ENCODE measurements at regions not wholly inside any gene's neighbourhood (a gene's known extent, or its start where the extent isn't known, plus 50 kb on each side); places are given as distances from the start of the nearest gene placed in this dataset.
A peak's percentile ranks its signal among the peaks of the same experiment; 100 is the strongest.

GRCh38 chr13:105971312-105971711 is 564.1 kb downstream of the EFNB2 start:
- intact Hi-C loops (cut with DNase I), result no loop called here
- DNase-seq, result no peak

DNA sequence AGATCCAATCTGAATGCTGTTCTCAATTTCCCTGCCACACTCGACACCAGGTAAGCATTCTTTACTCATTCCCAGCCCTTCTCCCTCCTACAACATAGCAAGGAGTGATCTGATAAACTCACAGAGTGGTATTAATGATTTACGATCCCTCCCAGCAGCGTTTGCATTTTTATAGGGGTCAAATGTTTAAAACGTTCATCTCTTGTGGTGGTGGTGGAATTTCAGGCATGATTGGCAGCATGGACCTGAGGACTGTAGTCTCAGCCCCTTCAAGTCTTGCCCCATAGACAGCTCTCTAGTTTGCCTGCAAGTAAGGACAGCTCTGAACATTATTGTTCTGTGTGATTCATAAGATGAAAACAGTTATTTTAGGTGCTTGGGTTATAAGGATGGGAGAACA is 565.7 kb downstream of the EFNB2 start:
- intact Hi-C loops (cut with DNase I), result no loop called here
- no peak for DNase-seq

- DNase-seq, result no peak
- intact Hi-C loops (cut with DNase I), result no loop called here
Observed at GRCh38 chr13:105965910-105966309, 569.6 kb downstream of the EFNB2 start.

DNA sequence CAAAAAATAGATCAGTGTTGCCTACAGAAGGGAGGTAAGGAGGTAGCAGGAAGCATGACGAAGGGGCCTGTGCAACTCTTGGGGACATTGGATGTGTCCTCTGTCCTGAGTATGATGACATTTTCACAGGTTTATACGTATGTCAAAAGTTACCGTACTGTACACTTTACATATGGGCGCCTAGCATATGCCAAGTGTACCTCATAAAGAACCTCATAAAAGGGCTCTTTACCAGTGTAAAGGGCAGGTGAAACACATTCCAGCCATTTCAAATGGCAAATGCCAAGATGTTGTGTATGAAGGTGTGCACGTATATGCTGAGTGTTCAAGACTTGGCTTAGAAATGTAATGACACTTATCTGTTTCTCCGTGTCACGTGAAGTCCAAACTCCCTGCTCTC is 573.4 kb downstream of the EFNB2 start:
- no peak for DNase-seq
- intact Hi-C loops (cut with DNase I), result no loop called here

GRCh38 chr13:105961438-105961837 is 574.0 kb downstream of the EFNB2 start:
- intact Hi-C loops (cut with DNase I), result no loop called here
- DNase-seq, result no peak

GRCh38 chr13:105960326-105960725 is 575.1 kb downstream of the EFNB2 start:
- peak in 4 of 10 donors; percentile 12 to 84 (median 47) for DNase-seq
- intact Hi-C loops (cut with DNase I), result no loop called here

DNA sequence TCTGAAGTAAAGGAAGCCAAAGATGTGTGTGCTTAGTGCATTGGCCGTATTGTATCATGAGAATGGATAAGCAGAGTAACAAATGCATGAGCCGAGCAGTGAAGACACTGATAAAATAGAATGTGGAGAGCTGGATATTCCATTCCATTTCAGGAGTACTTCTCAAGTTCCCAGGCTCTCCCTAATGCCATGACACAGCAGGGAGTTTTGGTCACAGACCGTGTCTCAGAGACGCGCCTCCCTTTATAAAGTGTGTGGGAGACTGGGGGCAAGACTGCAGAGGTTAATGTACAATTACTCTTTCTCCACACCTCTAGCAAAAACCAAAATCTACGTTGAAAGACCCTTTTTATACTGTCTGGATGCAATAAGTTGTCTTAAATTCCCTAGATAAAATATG is 575.6 kb downstream of the EFNB2 start:
- DNase-seq, result no peak
- intact Hi-C loops (cut with DNase I), result no loop called here

DNA sequence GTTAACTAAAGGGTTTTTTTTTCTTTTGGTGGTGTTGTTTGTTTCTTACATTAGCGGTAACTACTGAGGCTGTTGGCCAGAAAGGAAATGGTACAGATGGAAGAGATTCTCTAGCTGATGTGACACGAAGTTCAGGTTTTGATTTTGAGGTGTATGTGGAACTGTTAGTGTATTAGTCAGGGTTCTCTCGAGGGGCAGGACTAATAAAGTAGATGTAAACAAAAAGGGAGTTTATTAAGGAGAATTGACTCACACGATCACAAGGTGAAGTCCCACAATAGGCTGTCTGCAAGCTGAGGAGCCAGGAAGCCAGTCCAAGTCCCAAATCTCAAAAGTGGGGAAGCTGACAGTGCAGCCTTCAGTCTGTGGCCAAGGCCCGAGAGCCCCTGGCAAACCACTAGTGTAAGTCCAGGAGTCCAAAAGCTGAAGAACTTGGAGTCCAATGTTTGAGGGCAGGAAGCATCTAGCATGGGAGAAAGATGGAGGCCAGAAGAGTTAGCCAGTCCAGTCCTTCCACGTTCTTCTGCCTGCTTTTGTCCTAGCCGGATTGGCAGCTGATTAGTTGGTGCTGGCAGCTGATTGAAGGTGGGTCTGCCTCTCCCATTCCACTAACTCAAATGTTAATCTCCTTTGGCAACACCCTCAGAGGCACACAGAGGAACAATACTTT is 577.6 kb downstream of the EFNB2 start:
- DNase-seq, result no peak
- intact Hi-C loops (cut with DNase I), result no loop called here

DNA sequence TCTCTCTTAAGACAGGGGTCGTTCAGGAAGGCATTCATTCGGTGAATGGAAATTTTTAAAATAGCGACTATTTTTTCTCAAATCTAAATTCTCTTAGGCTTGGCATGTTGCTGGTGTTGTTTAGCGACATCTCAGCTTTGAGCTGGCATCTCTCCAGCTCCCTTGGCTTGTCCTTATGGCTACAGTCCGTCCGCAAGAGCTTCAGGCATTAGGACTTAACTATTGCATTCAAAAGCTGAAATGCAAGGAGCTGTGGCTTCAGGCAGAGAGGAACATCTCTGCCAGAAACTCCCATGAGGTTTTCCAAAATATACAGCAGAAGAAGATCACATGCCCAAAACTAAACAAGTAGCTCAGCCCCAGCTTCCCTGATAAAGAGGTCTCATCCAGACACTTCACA is 578.5 kb downstream of the EFNB2 start:
- intact Hi-C loops (cut with DNase I), result no loop called here
- peak in 2 of 10 donors; percentile 8 to 21 for DNase-seq

GRCh38 chr13:105952973-105953290 is 582.5 kb downstream of the EFNB2 start:
- intact Hi-C loops (cut with DNase I), result no loop called here
- no peak for DNase-seq

GRCh38 chr13:105952233-105952972 is 583.1 kb downstream of the EFNB2 start:
- intact Hi-C loops (cut with DNase I), result no loop called here
- no peak for DNase-seq

DNA sequence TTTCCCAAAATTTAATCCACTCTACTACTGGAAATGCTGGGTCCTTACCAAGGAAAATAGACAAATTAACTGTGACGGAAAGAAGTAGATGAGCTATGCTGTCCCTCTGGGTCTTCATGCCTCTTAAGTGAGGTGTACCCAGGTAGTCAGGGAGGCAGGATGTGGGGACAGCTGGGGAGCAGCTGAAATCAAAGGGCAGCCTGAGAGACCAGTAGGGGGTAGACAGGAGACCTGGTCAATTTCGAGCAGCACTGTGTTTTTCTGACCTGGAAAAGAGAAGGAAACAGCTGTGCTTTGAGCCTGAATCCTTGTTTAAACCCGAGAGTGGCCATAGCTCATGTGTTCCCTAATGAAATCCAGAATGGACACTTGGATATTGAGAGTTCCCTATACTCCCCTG is 587.3 kb downstream of the EFNB2 start:
- DNase-seq, result no peak

GRCh38 chr13:105940882-105941281 is 594.6 kb downstream of the EFNB2 start:
- intact Hi-C loops (cut with DNase I), result no loop called here
- DNase-seq, result no peak

More for the DNA sequence above, 587.3 kb downstream of the EFNB2 start:
- intact Hi-C loops (cut with DNase I), result no loop called here

- intact Hi-C loops (cut with DNase I), result no loop called here
- no peak for DNase-seq
Observed at GRCh38 chr13:105937451-105937850, 598.0 kb downstream of the EFNB2 start.

DNA sequence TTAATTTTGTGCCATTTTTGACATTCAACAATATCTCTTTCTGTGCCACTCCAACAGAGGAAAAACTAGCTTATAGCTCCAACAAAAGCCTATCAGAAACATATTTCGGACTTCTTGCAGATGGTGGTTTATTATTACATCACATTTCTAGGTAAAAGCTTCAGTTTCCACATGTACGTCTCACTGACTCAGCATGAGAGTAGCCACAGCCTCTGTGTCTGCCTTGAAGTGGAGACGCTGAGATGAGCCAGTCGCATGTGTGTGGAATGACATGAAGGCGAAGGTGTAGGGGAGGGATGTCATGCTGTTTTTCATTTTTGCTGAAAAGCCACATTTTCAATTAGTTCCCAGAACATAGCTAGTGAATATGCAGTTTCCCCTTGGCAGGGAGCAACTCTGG is 598.6 kb downstream of the EFNB2 start:
- intact Hi-C loops (cut with DNase I), result no loop called here
- DNase-seq, result no peak

GRCh38 chr13:105929505-105929904 is 606.0 kb downstream of the EFNB2 start:
- DNase-seq, result no peak
- intact Hi-C loops (cut with DNase I), result no loop called here

GRCh38 chr13:105928901-105929300 is 606.6 kb downstream of the EFNB2 start:
- intact Hi-C loops (cut with DNase I), result no loop called here
- no peak for DNase-seq

- intact Hi-C loops (cut with DNase I), result no loop called here
- DNase-seq, result no peak
Observed at GRCh38 chr13:105928048-105928447, 607.4 kb downstream of the EFNB2 start.

GRCh38 chr13:105925496-105925895 is 610.0 kb downstream of the EFNB2 start:
- DNase-seq, result no peak
- intact Hi-C loops (cut with DNase I), result no loop called here

GRCh38 chr13:105921711-105922110 is 613.8 kb downstream of the EFNB2 start:
- intact Hi-C loops (cut with DNase I), result no loop called here
- DNase-seq, result no peak

DNA sequence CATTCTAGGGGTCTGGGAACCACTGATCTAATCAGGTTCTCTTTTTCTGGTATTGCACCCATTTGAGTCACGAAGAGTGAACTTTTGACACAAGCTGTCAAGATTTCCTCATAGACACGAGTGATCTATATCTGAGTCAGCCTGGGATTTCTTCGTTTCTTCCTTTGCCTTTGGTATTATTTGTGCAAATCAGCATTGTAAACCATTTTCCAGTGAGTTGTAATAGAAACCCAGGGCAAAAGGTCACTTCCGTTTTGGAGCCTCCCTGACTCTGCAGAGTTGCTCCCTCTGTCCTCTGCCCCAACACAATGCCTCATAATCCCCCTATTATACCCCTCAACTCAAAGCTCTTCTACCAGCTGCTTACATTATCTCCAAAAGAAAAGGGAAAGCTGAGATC is 615.1 kb downstream of the EFNB2 start:
- intact Hi-C loops (cut with DNase I), result no loop called here

More for the DNA sequence above, 615.1 kb downstream of the EFNB2 start:
- no peak for DNase-seq

Data from posterior cingulate gyrus (tissue), 11 donors.